HG03097 (cell line): ENCODE measurements at regions not wholly inside any gene's neighbourhood (a gene's known extent, or its start where the extent isn't known, plus 50 kb on each side); places are given as distances from the start of the nearest gene placed in this dataset.
"Not testable (repeated sequence)": the region's sequence is repeated elsewhere in the genome, so short reads cannot be mapped to it uniquely, and the experiment has no call there.

ENCODE experiments used
- ATAC-seq: cut with Tn5 transposase; IDR thresholded peaks from one replicate; pipeline ENCODE4 v1.9.1; 2021; ENCODE audit not compliant: unreplicated experiment, low FRiP score

GRCh38 chr3:148525621-148526020 is 172.1 kb upstream of the AGTR1 start:
- ATAC-seq = not testable (repeated sequence)

DNA sequence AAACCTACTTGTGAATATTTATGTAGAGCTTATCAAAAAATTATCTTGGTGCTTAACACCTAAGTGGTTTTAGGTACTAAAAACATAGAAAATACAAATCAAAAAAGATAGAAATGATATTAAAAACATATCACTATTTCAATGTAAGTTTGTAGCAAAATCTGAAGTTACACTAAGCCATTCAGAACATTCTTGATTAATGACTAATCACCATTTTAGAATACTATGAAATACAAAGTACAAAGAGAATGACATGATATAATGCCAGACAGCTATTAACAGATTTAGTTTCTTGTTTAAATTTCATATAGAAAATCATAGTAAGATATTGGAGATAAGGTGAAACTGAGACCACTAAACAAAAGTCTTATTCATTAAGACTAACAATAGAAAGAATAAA is 169.7 kb upstream of the AGTR1 start:
- ATAC-seq = no peak

- no peak for ATAC-seq
Observed at GRCh38 chr3:148531836-148532235, 165.9 kb upstream of the AGTR1 start.

DNA sequence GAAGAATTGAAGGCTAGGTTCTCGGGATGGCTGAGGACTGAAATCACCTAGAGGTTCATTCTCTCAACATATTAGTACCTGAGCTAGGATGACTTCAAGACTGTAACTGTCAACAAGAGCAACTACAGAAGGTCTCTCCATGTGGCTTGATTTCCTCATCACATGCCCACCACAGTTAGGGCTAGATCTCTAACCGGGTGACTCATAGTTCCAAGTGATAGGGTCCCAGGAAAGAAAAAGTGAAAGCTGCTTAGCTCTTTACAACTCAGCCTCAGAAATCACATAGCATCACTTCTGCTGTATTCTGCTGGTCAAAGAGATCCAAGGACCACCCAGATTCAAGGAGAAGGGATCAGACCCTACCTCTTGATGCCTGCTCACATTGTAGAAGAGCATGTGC is 165.4 kb upstream of the AGTR1 start:
- ATAC-seq = no peak

DNA sequence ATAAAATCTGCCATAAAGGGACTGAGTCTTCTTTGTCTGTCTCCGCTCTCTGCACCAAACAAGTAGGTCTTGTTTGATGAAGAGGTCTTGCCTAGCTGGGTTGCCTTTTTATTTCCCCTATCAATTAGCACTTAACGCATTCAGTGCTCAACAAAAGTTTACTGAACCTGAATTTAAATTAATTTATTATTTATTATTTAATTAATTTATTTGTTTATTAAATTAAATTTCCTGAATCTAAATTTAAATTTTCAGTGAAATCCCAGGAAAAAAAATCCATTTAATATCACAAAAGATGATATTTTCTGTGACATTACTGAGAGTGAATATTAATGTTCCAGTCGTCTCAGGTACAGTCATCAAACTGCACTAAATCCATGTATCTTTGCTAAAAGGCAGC is 164.9 kb upstream of the AGTR1 start:
- no peak for ATAC-seq

DNA sequence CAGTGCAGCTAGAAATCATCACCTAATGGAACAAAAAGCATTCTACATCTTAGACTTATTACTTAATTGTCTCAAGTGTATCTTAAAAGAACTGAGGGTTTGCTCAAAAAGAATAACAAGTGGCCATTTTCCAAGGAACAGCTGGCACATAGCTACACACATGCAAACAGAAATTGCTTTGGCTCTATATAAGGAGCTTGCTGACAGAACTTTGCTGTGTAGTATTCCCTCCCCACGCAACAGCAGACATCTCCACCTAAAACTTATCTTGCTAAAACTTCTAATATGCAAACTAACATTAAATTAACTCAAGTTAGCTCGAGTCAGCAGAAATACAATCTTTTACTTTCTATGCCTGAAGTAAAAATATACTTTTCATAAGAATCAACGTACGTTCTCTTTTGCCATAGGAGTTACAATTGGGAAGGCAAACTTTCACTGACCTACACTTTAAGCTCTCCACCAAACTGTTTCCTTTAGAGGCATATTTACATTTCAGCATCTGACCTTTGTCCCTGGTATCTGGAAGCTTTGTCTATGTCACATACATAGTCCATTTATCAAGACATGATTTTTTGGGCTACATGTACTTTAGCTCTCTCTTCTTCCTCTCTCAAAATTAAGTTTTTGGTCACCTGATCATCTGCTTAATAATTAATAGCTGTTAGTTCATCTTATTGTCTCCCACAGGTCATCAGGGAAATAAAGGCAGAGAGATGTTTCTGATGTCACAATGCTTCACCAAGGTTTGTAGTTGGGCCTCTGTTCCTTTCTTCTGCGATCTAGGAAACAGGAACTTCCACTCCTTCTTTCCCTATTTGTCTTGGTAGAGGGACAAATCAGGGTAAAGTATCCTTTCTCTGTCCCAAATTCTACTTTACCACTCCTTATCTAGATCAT is 163.4 kb upstream of the AGTR1 start:
- ATAC-seq = no peak

DNA sequence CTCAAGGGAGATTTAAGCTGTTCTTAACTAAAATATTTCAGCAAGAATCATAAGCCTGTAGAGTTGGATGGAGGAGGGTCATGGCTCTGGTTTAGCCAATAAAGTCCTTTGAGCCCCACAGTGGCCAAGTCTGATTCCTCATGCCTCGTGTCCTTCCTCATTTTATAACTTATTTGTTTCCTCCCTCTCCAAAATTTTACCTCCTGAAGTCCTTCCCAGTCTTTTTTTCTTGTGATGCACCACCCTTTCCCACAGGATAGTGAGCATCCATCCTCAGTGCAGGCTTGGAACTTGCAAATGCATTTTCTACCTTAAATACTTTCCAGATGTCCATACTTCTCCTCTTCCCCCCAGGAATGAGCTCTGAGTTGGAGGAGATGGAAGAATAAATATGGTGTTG is 162.7 kb upstream of the AGTR1 start:
- no peak for ATAC-seq

- ATAC-seq = no peak
Observed at GRCh38 chr3:148540266-148540665, 157.4 kb upstream of the AGTR1 start.

DNA sequence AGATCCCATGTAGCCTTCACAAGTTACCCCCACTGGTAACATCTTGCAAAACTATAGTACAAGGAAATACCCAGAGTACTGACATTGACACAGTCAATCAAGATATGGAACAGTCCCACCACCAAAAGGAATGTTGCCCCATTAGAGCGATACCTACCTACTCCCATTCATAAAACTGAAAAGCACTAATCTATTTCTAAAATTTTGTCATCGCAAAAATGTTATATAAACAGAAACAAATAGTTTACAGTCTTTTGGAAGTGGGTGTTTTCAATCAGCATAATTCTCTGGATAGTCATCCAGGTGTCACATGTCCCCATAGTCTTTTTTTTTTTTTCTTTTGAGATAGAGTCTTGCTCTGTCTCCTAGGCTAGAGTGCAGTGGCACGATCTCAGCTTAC is 156.9 kb upstream of the AGTR1 start:
- ATAC-seq = no peak

DNA sequence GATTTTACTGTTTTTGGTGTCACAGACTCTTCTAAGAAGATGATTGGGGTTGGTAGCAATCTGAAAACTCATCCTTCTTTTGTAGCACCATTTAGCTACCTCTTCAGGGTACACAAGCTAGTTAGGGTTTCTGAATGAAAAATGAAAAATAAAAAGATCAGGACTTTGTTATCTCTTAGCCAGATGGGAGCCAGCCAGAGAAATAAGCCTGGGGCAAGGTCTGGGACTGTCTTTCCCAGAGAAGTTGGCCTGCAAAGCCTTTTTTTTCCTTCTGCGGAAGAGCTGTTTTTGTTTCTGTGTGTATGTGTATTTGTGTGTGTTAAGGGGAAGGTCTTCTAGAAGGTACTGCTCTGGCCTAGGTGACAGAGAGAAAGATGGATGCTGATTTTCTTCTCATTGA is 150.7 kb upstream of the AGTR1 start:
- no peak for ATAC-seq

DNA sequence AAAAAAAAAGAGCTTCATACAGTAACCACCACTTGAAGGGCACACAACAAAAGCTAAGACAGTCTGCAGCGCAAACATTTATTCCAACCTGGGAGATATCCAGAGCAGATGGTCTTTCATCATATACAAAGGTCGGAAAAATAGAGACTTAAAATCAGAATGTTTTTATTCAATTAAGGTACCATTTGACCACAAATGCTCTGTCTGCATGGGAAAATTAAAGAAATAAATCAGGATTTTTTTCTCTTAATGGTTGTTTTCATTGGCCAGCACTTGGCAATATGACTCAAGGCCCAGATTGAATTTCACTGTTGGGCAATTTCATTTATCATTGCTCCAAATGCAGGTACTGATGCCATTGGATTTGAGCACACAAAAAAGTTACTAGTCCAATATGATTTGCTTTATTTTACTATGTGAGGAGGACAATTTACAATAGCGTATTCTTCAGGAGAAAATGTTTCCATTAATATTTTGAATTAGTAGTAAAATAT is 145.9 kb upstream of the AGTR1 start:
- no peak for ATAC-seq

GRCh38 chr3:148554367-148554766 is 143.3 kb upstream of the AGTR1 start:
- no peak for ATAC-seq

DNA sequence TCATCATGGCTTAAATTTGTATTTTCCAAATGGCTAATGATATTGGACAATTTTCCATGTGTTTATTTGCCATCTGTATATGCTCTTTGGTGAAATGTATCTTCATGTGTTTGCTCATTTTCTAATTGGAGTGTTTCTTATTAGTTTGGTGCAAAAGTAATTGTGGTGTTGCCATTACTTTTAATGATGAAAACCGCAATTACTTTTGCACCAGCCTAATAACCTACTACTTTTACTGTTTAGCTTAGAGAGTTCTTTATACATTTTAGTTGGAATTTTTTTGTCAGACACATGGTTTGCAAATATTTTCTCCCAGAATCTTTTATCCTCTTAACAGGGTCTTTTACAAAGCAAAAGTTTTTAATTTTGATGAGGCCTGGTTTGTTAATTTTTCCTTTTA is 141.0 kb upstream of the AGTR1 start:
- ATAC-seq = no peak

- ATAC-seq = not testable (repeated sequence)
Observed at GRCh38 chr3:148577579-148577978, 120.1 kb upstream of the AGTR1 start.

GRCh38 chr3:148582126-148582525 is 115.6 kb upstream of the AGTR1 start:
- no peak for ATAC-seq

GRCh38 chr3:148583793-148584192 is 113.9 kb upstream of the AGTR1 start:
- ATAC-seq = no peak

DNA sequence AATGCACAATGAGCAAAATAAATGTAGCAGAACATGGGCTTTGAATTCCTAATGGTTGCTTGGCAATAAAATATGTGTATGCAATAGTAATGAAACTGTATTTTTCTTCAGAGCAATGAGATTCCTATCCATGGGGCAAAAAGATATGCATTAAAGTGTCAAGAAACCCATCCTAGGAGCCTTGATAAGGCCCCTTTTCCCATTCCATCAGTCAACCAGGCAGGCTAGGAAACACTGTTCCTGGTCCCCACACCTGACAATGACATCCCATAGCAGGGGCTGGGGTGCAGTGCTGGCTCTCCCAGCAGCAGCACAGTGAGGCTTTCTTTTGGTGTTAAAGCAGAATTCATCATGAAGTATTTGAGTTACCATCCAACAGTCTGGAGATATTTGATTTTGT is 113.3 kb upstream of the AGTR1 start:
- no peak for ATAC-seq

DNA sequence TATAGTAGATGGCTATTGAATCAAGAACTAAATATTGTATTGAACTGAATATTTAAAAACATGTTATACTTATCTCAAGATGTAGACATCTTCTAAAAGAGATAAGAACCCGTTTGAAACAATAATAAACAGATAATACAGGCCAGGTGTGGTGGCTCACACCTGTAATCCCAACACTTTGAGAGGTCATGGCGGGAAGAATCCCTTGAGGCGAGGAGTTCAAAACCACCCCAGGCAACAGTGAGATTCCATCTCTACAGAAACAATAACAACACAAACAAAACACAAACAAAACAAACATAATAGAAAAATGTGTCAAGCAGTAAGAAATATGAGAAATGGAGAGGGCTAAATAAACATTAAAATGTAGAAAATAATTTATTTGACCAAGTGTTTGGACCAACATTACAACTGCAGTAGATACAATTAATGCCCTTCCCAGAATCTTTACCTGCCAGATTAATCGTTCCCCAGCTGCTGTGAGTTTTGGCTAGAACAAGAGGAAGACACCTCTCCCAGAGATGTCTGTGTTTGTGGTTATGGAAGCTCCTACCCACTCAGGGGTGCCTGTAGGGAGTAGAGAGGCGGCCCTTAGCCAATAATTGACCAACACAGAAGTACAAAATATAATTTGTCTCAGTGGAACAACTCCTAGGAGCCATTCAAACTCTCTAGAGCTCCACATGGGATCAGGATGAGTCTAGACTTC is 111.9 kb upstream of the AGTR1 start:
- no peak for ATAC-seq

- ATAC-seq = no peak
Observed at GRCh38 chr3:148588291-148588690, 109.4 kb upstream of the AGTR1 start.

DNA sequence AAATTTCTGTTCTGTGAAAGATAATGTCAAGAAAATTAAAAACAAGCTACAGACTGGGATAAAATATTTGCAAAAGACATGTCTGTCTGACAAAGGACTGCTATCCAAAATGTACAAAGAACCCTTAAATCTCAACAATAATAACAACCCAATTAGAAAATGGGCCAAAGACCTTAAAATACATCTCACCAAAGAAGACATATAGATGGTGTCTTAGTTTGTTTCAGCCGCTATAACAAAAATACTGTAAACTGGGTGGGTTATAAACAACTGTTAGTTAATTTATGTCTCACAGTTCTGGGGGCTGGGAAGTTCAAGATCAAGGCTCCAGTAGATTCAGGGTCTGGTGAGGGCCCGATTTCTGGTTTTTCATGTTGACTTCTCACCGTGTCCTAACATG is 106.2 kb upstream of the AGTR1 start:
- ATAC-seq = no peak

DNA sequence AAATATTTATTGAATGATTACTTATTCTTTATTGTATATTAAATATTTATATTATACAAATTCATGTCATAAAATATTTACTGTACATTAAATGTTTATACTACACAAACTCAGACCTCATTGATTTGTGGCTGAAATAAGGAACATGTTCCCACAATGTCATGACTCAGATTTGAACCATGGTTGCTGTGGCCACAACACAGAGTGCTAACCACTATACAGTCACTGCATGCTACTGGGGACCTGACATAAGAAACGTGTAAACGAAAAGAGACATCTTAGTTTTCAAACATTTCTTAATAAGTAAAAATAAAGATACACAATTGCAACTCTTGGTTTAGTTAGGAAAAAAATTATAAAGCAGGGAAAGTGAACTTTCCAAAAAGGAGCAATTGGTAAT is 99.1 kb upstream of the AGTR1 start:
- ATAC-seq = no peak

GRCh38 chr3:148599481-148599880 is 98.2 kb upstream of the AGTR1 start:
- no peak for ATAC-seq
